ENCODE measurements at regions not wholly inside any gene's neighbourhood (a gene's known extent, or its start where the extent isn't known, plus 50 kb on each side); places are given as distances from the start of the nearest gene placed in this dataset.
"Not testable (repeated sequence)": the region's sequence is repeated elsewhere in the genome, so short reads cannot be mapped to it uniquely, and the experiment has no call there.

DNA sequence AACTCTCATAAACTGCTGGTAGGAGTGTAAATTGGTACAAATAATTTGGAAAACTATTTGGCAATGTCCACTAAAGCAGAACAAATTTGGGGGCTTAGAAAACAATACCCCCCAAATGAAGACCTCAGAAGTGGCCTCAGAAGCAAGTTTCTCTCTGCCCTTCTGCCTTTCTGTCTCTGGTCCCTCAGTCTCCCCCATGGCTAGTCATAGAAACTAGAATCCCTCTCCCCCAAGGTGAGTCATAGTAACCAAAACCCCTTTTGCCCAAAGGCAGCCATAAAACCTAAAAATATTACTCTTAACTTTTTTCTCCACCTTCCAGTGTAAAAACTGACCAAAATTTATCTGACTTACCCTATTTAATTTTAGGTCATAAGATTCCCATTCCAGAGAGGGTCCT lies 350.7 kb upstream of the LRRC3B start:
- DNase-seq (ENCODE audit: low spot score), result no peak

DNA sequence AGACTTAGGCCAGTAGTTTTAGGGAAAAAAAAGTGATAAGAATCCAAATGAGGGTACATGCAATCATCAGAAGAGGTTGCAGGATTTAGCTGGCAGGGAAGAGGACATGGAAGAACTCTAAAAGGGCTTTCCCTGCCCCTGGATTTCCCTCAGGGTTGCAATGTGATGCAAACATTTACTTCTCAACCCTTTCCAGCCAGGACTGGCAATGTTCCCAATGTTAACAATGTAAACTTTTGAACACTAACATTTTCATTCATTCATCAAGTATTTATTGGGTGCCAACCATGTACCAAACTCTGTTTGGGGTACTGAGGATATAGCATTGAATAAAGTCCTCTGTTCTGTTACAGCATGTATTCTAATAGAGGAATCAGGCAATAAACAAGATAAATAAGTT lies 349.4 kb upstream of the LRRC3B start:
- no peak for DNase-seq (ENCODE audit: low spot score)

DNA sequence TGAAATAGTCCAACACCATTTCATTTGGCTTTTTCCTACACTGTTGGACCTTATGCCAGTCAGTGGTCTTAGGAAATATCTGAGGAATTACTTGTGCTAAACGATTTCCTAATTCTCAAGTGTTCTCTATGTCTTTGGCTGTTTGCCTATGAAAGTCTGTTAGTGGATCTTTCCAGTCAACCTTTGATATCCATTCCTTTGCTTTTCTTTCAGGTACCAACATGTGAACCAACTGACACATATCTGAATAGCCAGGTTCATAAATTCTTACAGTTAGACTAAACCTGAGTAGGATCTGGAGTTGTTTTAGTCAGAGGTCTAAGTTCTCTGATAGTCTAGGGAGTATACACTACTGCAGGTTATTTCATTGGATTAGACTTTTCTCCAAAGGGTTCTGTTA lies 343.5 kb upstream of the LRRC3B start:
- no peak for DNase-seq (ENCODE audit: low spot score)

DNA sequence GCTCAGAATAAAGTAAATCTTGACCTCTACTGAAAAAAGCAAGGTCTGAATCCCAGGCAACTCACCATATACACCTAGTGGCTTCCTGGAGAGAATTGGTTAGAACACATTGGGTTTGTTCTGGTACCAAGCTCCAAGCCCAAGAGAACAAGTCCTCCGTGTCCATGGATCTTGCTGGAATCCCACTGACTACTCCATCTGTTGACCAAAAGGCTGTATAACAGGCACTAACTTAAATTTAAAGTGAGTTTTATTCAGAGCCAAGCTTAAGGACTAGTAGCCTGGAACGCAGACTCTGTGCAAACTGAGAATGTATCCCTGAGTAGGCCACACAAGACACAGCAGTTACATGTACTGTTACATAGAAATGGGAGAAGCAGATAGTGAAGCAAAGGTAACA lies 342.1 kb upstream of the LRRC3B start:
- no peak for DNase-seq (ENCODE audit: low spot score)

DNA sequence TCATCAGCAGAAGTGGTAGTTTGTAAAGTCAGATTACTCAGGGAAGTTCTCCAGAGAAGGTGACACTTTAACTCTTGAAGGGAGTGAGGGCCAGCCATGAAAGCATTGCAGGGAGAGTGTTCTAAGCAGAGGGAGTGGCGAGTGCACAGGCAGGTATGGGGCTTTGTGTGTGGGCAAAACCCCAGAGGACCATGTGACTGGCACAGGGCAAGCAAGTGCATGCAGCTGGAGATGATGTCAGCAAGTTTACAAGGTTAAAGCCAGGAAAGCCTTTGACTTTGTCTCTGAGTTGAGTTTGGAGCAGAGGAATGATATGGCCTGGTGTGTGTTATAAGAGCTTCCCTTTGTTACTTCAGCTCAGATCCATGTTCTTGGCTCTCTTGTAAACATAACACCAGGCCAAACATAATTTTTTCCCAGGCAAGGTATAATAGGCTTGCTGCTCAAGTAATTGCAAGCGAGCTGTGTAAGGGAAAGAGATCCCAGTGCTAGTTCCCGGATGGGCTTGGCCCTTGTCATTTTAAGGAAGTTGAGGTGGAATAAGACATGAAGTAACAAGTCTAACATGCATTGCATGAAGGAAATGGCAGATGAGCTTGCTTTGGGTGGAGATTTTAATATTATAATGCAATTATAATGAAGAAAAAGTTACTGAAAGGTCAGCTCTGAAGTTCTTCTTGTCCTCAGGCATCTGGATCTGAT lies 341.1 kb upstream of the LRRC3B start:
- no peak for DNase-seq (ENCODE audit: low spot score)

DNA sequence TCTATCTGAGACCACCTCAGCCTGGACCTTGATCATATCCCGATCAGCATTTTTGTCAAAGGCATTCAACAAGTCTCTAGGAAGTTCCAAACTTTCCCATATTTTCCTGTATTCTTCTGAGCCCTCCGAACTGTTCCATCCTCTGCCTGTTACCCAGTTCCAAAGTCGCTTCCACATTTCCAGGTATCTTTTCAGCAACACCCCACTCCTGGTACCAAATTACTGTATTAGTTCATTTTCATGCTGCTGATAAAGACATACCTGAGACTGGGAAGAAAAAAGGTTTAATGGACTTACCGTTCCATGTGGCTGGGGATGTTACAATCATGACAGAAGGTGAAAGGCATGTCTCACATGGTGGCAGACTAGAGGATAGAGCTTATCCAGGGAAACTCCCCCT lies 338.1 kb upstream of the LRRC3B start:
- not testable (repeated sequence) for DNase-seq (ENCODE audit: low spot score)

DNA sequence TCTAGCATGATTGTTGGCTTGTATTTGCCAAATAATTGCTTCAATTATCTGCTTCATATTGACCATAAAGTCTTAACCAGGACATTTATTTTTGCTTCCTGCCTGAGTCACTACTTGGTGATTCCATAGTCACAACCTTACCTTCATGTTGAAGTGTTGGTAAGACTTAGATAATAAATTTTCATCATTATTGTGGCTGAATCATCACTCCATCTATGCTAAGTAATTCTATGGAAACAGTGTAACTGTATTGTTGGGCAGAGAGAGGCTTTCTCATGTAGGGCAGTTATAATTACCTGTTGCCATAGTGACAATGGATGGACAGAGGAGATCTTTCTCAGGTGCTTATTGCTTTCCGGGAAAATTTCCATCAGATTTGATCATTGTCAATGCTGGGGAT lies 330.7 kb upstream of the LRRC3B start:
- no peak for DNase-seq (ENCODE audit: low spot score)

DNA sequence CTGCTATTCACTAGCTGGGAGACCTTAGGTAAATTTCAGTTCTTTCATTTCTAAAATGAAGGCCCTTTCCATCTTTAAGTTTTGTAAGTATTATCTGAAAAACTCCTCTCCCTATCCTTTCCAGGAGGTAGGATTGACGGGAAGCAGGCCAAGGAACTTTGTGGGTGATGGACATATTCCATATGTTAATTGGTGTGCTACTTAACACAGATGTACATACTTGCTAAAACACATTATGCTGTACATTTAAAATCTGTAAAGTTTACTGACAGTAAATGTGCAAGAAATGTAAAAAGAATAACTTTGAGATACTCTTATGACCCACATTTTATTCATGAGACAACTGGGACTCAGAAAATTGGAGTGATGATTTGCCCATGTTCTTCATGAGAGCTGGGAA lies 329.8 kb upstream of the LRRC3B start:
- DNase-seq (ENCODE audit: low spot score), result no peak

DNA sequence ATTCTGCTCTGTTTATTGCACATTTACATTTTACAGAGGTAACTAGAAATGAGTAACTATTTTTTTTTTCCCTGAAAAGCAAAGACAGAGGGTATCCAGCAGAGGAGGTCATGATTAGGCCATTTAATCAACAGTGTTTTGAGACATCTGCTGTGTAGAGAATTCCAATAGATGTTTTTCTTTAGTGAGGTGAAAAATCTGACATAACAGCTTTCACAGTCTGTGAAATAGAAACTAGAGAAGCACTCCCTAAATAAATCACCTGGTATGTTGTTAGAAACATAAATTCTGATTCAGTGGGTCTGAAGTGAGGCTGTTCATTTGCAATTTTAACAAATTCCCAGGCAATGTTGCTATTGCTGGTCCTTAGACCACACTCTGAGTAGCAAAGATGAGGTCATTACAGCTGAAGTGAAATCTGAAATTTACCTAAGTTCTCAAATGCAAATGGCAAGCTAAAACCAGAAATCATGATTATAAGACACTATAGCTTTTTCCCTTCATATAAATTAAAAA lies 329.2 kb upstream of the LRRC3B start:
- no peak for DNase-seq (ENCODE audit: low spot score)

DNA sequence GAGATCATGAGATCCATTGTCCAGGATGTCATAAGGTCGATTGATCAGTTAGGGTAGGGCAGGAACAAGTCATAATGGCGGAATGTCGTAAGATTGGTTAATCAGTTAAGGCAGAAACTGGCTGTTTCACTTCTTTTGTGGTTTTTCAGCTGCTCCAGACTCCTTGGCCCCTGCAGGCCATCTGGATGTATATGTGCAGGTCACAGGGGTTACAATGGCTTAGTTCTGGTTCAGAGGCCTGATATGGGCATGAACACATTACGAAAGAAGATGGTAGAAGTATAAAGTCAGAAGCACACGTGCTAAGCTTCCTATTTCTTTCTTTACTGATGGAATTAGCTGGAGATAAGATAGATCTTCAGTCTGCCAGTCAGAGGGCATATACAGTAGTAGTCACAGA lies 315.4 kb upstream of the LRRC3B start:
- DNase-seq (ENCODE audit: low spot score), result no peak

DNA sequence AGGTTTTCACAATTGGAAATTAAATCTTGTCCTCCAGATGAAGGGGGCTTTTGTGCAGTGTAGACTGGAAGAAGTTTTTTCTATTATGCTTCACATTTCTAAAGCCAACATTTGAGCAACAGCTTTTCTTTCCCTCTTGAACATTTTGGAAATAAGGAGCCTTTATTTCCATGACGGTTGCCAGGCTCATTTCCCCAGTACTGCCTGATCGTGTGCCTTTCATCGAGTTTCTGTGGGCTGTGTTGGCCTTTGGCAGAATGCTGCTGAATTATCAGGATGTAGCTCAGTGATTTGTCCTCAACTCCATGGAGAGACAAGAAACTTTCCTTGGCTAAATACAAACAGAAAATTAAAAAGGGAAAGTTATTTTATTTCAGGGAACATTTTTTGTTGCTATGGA lies 314.8 kb upstream of the LRRC3B start:
- DNase-seq (ENCODE audit: low spot score), result no peak

DNA sequence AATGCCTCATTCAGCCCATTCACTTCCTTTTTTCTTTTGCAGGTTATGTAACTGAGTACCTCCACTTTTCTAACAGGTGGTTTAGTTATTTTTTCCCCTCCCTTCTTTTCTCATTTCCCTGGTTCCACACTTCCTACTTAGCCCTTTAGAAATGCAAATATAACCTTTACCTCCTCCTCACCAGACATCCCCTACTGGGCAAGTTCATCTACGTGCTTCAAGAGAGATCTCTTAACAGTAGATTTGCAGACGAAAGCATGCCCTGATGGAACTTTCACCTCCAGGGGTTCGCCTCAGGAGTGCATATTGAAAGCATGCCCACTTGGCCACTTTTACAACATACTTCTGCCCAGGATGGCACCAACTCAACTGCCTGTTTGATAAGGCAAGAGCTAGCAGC lies 314.1 kb upstream of the LRRC3B start:
- no peak for DNase-seq (ENCODE audit: low spot score)

DNA sequence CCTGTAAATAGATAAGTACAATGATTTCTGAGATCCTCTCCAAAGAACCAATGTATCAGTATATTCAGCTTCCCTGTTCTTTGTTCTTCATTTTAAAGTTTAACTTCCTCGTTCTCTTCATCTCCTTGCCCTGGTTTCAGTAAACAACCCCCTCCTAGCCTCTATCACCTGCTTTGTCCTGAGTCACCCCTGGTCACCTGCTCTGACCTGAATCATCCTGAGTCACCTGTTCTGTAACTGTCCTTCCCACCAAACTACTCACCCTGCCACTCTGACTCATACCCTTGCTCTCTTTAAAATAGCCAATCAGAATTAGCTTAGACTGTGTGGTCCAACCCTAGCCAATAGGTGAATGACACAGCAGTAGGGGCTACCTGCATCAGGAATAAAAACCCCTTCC lies 313.0 kb upstream of the LRRC3B start:
- DNase-seq (ENCODE audit: low spot score), result not testable (repeated sequence)

DNA sequence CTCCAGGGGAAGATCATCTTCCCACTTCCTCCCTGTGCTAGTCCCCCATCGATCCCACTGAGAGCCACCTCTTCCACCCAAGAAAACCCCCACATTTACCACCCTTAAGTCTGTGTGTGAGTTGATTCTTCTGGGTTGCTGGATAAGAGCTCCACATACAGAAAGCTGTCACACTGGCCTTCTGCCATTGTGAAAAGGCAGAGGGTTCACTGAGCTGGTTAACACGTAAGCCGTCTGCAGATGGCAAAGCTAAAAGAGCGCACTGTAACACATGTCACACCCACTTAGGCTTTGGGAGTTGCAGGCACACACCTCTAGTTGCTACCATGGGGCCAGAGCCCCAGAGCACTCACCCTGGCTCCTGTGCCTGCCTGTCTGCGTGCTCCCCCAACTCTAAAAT lies 309.8 kb upstream of the LRRC3B start:
- DNase-seq (ENCODE audit: low spot score), result no peak

DNA sequence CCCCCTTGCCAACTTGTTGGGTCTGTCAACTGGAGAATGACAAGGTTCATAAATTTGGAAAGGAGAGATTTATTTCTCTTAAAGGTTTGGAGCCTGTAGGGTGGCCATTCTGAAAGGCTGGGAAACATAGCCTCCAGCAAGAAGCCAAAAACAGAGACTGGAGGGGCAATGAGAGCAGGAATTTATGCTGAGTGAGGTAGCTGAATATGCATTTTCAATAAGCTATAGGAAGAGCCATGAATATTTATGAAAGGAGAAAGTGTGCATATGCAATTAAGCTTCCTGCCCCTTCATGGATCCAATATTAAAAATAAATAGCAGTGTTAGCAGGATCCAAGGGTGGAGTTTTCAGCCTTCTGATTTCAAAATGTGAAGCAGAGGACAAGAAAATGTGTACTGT lies 306.1 kb upstream of the LRRC3B start:
- no peak for DNase-seq (ENCODE audit: low spot score)

DNA sequence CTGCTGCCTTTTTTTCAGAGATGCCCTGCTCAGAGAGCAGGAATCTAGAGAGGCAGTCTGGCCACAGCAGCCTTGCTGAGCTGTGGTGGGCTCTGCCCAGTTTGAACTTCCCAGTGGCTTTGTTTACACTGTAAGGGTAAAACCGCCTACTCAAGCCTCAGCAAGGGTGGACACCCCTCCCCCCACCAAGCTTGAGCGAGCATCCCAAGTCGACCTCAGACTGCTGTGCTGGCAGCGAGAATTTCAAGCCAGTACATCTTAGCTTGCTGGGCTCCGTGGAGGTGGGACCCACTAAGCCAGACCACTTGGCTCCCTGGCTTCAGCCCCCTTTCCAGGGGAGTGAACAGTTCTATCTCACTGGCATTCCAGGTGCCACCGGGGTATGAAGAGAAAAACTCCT lies 298.8 kb upstream of the LRRC3B start:
- DNase-seq (ENCODE audit: low spot score), result not testable (repeated sequence)

DNA sequence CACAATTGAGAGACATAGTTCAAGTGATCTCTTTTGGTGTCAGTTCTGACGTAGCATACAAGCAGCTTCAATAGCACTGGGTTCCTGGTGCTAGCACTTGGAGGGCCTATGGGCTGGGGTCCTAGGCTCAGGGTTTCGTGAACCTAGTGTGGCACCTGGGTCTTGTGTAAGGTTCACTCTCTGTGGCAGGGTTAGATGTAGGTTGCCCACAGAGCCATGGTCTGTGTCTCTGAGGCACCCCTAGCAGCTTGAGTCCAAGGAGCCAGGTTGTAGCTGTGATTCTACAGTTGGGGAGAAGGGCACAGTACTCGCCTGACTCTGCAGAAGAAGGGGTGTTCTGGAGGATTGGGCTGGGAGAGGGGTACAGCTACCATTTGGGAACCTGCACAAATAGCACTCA lies 282.6 kb upstream of the LRRC3B start:
- no peak for DNase-seq (ENCODE audit: low spot score)

DNA sequence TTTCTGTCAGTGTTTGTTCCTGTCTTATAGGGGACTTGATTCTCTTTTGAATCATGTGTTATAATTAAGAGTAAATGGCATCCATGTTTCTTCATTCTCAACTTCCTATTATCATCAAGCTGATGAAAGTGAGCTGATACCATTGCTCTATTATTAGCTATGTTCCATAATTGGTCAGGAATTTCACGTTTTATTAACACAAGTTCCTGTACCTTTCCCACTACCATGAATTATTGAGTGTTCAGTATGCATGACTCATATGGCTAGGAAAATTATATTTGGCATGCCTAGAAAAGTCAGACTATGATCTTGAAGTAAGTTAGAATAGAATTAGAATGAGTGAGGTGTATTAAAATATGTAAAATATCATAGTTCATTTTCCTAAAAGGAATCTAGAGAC lies 278.9 kb upstream of the LRRC3B start:
- DNase-seq (ENCODE audit: low spot score), result no peak

DNA sequence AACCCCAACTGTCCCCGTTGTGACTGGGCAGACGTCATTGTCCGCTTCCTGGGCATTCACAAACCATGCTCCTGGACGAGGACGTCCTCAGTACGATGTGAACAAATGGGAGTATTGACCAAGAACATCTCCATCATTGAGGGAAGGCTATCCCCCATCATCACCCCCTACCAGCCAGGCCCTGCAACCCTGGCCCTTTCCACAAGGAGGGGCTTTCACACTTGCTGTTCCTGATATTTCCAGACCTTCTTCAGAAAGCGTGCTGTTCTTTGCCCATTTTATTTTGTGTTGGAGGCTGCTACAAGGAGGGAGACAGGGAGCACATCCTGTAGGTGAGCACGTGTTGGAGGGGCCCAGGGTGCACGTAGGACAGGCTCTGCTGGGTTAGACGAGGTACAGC lies 277.0 kb upstream of the LRRC3B start:
- DNase-seq (ENCODE audit: low spot score), result no peak

DNA sequence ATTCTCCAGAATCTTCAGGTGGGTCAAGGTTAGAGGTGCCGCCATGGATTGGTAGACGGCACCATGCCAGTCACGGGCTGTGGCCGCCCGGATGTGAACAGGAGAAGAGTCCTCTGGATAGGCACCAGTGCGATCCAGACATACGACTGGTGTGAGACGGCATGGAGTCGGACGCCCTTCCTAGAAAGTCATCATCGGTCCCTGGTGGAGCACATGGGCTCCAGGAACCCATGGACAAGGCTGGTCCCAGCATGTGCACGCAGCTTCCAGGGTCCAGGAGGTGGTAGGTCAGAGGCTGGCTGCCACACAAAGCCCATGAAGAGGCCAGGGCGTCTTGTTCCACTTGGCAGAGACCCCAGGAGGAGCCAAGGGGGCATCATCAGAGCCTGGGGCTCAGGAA lies 276.1 kb upstream of the LRRC3B start:
- DNase-seq (ENCODE audit: low spot score), result no peak

DNA sequence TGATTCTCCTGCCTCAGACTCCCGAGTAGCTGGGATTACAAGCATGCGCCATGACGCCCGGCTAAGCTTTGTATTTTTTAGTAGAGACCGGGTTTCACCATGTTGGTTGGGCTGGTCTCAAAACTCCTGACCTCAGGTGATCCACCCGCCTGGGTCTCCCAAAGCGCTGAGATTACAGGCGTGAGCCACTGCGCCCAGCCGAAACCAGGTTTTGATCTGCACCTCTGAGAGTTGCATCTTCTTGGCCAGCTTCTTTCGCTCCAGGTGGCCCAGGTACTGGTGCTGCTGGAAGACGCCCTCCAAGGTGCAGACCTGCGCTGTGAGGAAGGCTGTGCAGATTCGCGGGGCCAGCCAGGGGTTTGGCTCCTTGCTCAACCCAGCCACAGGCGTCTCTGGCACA lies 275.4 kb upstream of the LRRC3B start:
- no peak for DNase-seq (ENCODE audit: low spot score)

DNA sequence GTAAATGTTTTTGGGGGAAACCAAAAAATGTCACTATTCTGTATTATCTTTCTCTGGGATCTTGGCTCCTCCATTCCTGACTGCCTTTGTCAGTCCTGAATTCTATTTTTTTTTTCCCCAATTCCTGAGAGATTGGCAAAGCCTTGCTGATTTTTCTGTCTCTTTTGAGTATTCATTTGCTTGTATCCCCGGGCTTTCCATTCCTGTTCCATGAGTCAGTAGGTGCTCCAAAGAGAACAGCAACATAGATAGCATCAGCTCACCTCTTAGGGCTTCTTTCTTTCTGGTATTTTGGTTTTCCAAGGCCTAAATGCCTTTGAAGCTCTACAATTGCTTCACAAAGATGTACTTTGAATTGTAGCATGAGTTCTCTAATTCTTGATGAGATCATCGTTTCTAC lies 271.7 kb upstream of the LRRC3B start:
- DNase-seq (ENCODE audit: low spot score), result no peak

DNA sequence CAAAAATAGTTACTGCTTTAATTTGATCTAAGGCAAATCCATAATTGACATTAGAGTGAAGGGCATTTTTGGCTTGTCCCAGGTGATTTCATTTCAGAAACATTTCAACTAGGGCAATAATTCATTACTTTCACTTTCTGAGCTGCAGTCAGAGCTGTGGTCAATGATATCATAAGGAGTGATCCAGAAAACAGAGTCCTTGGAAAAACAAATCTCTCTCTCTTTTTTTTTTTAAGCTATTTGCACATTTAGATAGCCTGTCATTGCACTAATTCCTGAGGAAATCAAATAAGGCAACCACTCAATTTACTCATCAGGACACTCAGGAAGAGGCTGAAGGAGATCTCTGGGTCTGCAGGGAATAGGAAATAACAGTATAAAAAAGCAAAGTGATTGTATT lies 269.5 kb upstream of the LRRC3B start:
- peak; percentile 7 for DNase-seq (ENCODE audit: low spot score)

DNA sequence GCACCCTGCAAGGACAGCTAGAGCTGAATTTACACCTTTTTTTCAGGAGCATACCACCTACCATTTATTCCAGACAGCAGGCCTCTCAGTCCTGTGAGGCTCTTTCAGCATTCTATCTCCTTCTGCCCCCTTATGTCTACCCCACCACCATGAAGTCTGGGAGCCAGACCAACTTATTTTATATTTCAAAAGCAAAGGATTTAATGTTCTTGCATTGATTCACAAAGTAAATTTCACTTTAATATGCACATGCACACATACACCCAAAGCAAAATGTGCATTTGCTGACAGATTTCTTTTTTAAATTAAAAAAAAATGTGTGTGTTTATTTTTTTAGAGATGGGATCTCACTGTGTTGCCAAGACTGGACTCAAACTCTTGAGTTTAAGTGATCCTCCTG lies 264.2 kb upstream of the LRRC3B start:
- no peak for DNase-seq (ENCODE audit: low spot score)
